Activated CD4-positive, alpha-beta T cell treated with anti-CD3 and anti-CD28 coated beads, Interleukin-2, Interleukin-6, amounts not matched to agents 100 ng/mL and 50 ng/mL, durations not matched to agents 16 hours and 8 hours (primary cell): ENCODE measurements at regions not wholly inside any gene's neighbourhood (a gene's known extent, or its start where the extent isn't known, plus 50 kb on each side); places are given as distances from the start of the nearest gene placed in this dataset.
A peak's percentile ranks its signal among the peaks of the same experiment; 100 is the strongest.
"Not testable (repeated sequence)": the region's sequence is repeated elsewhere in the genome, so short reads cannot be mapped to it uniquely, and the experiment has no call there.

Experiments used
- DNase-seq: peaks from one replicate; pipeline ENCODE4 v3.0.0-alpha.2; 2020

DNA sequence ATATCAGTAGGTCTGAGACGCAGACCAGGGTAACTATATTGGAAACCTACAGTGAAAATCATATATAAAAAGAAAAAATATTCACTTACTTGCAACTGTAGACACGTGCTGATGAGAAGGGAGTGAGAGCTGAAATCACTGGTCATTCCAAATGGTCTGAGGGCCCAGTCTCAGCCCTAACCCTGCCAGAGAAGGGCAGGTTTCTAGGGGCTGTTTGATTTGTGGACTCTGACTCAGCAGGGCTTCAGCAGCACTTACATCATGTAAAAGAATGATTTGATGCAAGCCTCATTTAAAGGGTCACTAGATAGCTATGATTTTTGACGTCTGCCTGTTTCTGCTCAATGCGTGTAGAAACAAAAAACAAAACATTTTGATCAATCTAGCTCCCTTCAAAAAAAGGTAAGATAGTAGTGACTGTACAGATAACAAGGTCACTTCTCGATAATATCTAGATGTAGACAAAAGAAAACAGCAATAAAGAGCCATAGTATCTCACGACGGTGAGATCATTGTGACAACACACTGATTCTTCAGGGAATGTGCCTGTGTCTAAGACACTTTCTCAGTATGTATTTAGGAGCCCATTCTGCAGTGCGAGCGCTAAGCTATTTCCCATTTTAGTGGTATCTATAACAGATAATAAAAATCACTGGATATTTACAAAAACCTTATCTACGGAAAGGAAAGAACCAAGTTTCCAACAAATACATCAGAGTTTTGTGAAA is 307.2 kb downstream of the HIVEP2 start:
- no peak for DNase-seq

DNA sequence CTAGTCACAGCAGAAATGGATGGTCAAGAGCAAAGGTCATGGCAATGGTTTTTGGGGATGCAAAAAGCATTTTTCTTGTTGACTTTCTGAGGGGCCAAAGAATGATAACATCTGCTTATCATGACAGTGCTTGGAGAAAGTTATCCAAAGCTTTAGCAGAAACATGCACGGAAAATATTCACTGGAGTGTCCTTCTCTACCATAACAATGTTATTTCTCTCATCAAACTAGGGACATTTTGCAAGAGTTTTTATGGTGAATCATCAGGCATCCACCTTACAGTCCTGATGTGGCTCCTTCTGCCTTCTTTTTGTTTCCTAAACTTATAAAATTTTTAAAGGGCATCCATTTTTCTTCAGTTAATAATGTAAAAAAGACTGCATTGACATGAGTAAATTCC is 302.3 kb downstream of the HIVEP2 start:
- no peak for DNase-seq

GRCh38 chr6:142644866-142645265 is 300.1 kb downstream of the HIVEP2 start:
- no peak for DNase-seq

DNA sequence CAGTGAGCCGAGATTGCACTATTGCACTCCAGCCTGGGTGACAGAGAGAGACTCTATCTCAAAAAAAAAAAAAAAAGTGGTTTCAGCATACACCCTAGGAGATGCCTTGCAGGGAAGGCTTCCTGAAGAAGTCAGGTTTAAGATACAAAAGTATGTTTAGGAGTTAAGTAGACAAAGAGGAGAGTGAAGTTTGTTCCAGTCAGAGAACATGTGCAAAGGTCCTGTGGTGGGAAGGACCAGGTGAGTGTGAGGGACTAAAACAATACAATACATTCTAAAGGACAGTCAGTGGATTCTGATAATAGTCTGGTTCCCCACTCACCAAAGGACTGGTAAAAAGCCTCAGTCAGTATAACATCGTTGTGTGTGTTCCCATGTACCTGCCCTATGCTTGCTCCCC is 299.3 kb downstream of the HIVEP2 start:
- no peak for DNase-seq

DNA sequence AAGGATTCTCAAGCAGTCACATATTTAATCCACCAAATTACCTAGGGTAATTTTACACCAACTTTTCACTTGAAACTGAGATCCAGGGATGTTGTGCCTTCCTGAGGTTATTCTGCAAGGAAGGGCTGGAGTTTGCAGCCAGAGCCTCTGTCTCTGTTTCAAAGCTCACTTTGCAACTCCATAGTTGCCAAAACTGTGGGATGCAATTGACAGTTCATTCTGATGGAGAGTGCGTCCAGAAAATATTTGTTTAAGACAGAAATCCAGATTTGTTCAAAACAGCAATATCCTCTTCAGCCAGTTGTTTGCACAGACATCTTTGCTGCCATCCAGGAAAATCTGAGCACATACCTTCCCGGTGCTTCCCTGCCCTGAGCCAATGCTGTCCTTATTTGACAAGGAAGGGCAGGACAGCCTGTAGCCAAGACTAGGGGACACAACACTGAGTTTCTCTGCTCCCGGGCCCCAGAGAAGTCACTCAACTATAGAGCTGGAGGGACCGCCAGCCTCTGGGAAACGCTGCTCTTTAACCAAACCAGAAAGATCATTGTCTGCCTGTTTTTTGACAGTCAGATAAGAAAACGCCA is 297.4 kb downstream of the HIVEP2 start:
- no peak for DNase-seq

- no peak for DNase-seq
These were observed 296.9 kb downstream of the HIVEP2 start for GRCh38 chr6:142648036-142648451.

DNA sequence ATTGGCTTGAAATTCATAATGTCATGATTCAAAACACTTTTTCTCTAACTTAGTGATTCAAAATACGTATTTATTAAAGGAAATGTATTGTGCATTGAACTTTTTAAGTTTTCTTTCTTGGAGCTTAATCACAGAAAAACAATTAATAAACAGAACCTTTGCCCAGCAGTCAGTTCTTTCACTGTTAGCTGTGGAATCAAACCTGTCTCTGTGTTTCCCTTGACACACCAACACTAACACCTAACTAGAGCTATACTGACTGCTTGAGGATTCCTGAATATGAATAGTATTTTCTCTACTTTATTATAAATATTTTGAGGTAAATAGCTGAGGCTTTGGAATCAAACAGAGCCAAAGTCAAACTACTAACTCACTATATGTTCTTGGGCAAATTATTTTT is 296.4 kb downstream of the HIVEP2 start:
- no peak for DNase-seq

- not testable (repeated sequence) for DNase-seq
These were observed 295.3 kb downstream of the HIVEP2 start for GRCh38 chr6:142649438-142650234.

DNA sequence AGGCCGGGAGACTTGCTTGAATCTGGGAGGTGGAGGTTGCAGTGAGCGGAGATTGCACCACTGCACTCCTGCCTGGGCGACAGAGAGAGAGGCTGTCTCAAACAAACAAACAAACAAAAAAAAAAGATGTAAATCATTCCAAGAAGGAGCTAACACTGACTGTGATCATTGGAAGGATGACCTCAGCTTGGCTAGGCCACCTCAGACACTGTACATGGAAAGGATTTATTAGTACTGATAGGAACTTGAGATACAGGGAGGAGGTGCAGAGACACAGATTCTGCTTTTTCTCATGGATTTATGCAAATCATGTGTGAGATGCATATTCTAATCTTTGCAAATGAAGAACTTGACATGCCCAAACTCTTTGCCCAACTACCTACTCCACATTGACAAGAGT is 293.6 kb downstream of the HIVEP2 start:
- no peak for DNase-seq

GRCh38 chr6:142653710-142654420 is 291.1 kb downstream of the HIVEP2 start:
- no peak for DNase-seq

GRCh38 chr6:142659661-142660060 is 285.3 kb downstream of the HIVEP2 start:
- DNase-seq, result no peak

DNA sequence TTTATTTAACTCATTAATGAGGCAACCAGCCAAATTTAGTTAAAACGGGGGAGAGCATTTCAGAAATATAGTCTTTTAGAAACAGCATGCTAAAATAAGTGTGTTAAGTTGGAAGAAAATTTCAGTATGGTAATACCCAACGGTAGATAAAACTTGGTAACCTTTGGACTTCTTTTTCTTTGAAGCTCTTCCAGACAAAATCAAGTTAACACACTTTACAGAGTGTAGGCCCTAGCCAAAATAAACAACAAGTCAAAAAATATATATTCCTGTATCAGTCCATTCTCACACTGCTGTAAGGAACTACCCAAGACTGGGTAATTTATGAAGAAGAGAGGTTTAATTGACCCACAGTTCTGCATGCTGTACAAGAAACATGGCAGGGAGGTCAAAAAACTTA is 279.6 kb downstream of the HIVEP2 start:
- DNase-seq, result no peak

GRCh38 chr6:142666599-142667185 is 278.3 kb downstream of the HIVEP2 start:
- DNase-seq, result no peak

GRCh38 chr6:142669471-142670351 is 275.3 kb downstream of the HIVEP2 start:
- DNase-seq, result no peak

GRCh38 chr6:142671791-142672190 is 273.2 kb downstream of the HIVEP2 start:
- DNase-seq, result no peak

DNA sequence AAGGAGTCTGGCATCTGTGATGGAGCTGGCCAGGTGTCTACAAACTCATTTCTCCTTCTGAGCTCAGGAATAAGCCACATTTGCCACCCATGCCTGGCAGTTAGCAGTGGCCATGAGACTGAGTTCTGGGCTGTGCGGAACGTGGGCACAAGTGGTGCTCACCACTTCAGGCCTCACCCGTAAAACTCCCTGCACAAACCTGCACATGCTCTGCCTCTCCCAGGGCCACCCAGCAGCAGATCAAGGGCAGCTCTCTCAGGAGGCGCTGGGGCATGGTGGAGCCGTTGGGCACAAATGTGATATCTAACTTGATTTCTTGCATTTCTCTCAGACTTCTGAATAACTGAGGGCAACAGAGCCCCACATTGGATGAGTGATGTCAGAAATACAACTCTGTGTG is 269.5 kb downstream of the HIVEP2 start:
- DNase-seq, result no peak

DNA sequence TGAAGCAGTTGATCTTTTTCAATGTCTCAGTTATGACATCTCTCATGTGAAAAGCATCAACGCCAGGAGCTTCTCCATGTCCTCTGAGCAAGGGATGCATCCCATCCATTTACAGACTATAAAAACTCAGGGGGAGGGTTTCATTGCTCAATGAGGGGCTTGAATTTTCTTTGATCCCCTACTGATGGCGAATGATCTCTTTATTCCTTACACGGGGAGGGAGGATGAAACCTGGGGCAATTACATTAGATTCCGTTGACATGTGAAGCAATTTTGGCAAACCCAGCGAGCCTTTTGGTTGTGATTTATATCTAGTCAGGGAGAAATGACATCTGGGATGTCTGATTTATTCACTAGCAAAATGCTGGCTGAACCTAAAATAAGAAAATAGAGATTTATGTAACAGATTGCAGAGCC is 268.9 kb downstream of the HIVEP2 start:
- DNase-seq, result no peak

DNA sequence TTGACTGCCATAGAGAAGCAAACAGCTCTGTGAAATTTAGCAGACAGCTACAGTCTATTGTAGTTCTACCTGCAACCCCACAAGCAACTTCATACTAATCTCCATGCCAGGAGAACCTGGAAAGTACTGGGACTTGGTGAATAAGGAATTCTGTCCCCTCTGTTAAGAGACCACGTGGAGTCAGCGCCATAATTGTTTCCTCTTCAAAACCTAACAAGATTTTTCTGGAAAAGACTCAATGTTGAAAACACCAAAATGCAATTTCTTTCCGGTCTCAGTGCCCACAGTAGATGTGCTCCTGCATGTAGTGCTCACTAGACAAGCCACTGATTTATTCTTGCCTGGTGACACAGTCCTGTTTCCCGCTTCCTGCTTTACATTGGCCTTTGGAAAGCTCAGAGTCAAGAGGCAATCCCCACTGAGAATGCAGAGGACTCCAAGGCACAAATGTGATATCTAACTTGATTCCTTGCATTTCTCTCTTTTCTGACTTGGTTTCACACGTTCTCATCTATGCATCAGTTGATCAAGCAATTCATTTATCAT is 268.3 kb downstream of the HIVEP2 start:
- DNase-seq, result no peak

- DNase-seq, result peak; percentile 26
These were observed 264.9 kb downstream of the HIVEP2 start for GRCh38 chr6:142679907-142680700.

- no peak for DNase-seq
These were observed 263.9 kb downstream of the HIVEP2 start for GRCh38 chr6:142681099-142681498.

DNA sequence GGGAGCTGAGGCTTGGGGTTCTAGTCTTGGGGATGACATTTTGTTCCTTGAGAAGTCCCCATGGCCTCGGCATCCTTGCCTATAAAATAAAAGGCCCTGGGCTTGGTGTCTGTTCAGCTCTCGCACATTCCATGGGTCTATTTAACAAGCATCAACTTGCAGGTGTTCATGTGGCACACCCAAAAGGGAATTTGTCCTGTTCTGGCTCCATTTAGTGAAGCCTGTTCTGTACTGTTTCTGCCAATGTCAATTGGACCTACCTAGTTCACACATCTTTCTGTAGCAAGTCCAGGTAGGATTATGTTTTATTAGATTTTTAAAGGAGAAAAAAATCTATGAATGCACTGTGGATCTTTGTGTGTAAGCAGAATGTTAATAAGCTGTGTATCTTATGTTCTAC is 262.0 kb downstream of the HIVEP2 start:
- no peak for DNase-seq
